SK-N-SH (cell line): ENCODE measurements at regions not wholly inside any gene's neighbourhood (a gene's known extent, or its start where the extent isn't known, plus 50 kb on each side); places are given as distances from the start of the nearest gene placed in this dataset.

Experiments
- CTCF ChIA-PET: fragments of 300-600, 350-600 bp; formaldehyde crosslinking; extraction: SDS; loops from one replicate; lab custom pipeline; 2021; lab: Yijun Ruan, JAX
- POLR2A ChIA-PET: fragments of 350-600 bp; sonication (Branson Sonifier 250); formaldehyde crosslinking; extraction: SDS; loops from one replicate; lab custom pipeline; 2020; ENCODE audit warnings: antibody characterized with exemption, inconsistent platforms; lab: Yijun Ruan, JAX
- DNase-seq: peaks from one replicate; pipeline ENCODE4 v3.0.0; 2012
- H2AFZ ChIP-seq: fragments of 200-600 bp; sonication (generic); 2 replicates; pipeline ENCODE4 v1.8.1; 2016; ENCODE audit warnings: antibody characterized with exemption, mild to moderate bottlenecking, low read depth
- H3F3A ChIP-seq: fragments of 200-600 bp; sonication (generic); replicated peaks from 2 replicates; pipeline ENCODE3; 2016; ENCODE audit warnings: antibody characterized with exemption, mild to moderate bottlenecking; ENCODE audit not compliant: insufficient read depth
- H3K27ac ChIP-seq, 2 experiments: fragments of 200-500 bp in 1 of 2; fragments of 200-600 bp in 1 of 2; sonication (Bioruptor generic) in 1 of 2; sonication (generic), shearing (Covaris generic) in 1 of 2; 2 replicates each; pipeline versions ENCODE4 v1.5.1 to v1.6.1; 2014 to 2016; ENCODE audit warnings: low read depth in 2 of 2, inconsistent platforms in 1 of 2, low read length in 1 of 2, mild to moderate bottlenecking in 1 of 2, mixed read lengths in 1 of 2
- H3K27me3 ChIP-seq: fragments of 200-600 bp; sonication (generic), shearing (Covaris generic); 2 replicates; pipeline ENCODE4 v1.6.1; 2016; ENCODE audit warnings: mixed run types; ENCODE audit not compliant: insufficient read depth
- H3K36me3 ChIP-seq, 2 experiments: fragments of 200-500 bp in 1 of 2; fragments of 200-600 bp in 1 of 2; sonication (Bioruptor generic) in 1 of 2; sonication (generic) in 1 of 2; replicated peaks in 1 of 2; 2 replicates each; pipeline versions ENCODE3 to v1.5.1; 2014 to 2016; ENCODE audit warnings: low read length in 1 of 2, mild to moderate bottlenecking in 1 of 2; ENCODE audit not compliant: insufficient read depth in 2 of 2, control insufficient read depth in 1 of 2
- H3K4me1 ChIP-seq, 2 experiments: fragments of 200-500 bp in 1 of 2; fragments of 200-600 bp in 1 of 2; sonication (Bioruptor generic) in 1 of 2; sonication (generic), shearing (Covaris generic) in 1 of 2; 2 replicates each; pipeline versions ENCODE4 v1.5.1 to v1.6.1; 2014 to 2016; ENCODE audit warnings: low read depth in 1 of 2, low read length in 1 of 2, mixed run types in 1 of 2; ENCODE audit not compliant: insufficient read depth in 2 of 2, control insufficient read depth in 1 of 2
- H3K4me2 ChIP-seq: fragments of 200-600 bp; sonication (generic), shearing (Covaris generic); 2 replicates; pipeline ENCODE4 v1.6.1; 2017; ENCODE audit warnings: mixed run types
- H3K4me3 ChIP-seq, 2 experiments: fragments of 200-500 bp in 1 of 2; fragments of 200-600 bp in 1 of 2; sonication (Bioruptor generic) in 1 of 2; sonication (generic), shearing (Covaris generic) in 1 of 2; 2 replicates each; pipeline versions ENCODE4 v1.5.1 to v1.8.1; 2014 to 2016; ENCODE audit warnings: low read depth in 2 of 2, inconsistent platforms in 1 of 2, low read length in 1 of 2, mild to moderate bottlenecking in 1 of 2, mixed read lengths in 1 of 2, moderate library complexity in 1 of 2
- H3K79me2 ChIP-seq: fragments of 200-600 bp; sonication (generic); 2 replicates; pipeline ENCODE4 v1.8.1; 2017; ENCODE audit warnings: mild to moderate bottlenecking; ENCODE audit not compliant: insufficient read depth
- H3K9ac ChIP-seq: fragments of 200-600 bp; sonication (generic); 2 replicates; pipeline ENCODE4 v1.6.1; 2017; ENCODE audit warnings: mixed run types
- H3K9me2 ChIP-seq: fragments of 200-600 bp; sonication (generic); 2 replicates; pipeline ENCODE4 v1.6.1; 2017; ENCODE audit warnings: mixed run types
- H3K9me3 ChIP-seq: fragments of 200-600 bp; sonication (generic); 2 replicates; pipeline ENCODE4 v1.6.1; 2017; ENCODE audit warnings: mixed run types, mild to moderate bottlenecking, moderate library complexity
- H4K20me1 ChIP-seq: fragments of 200-600 bp; sonication (generic); 2 replicates; pipeline ENCODE4 v1.6.1; 2017; ENCODE audit warnings: mild to moderate bottlenecking, mixed run types; ENCODE audit not compliant: insufficient read depth
- CHD2 ChIP-seq: fragments of 150-350 bp; IDR thresholded peaks from 2 replicates; pipeline ENCODE4 v1.6.1; 2018; ENCODE audit warnings: low read length; ENCODE audit not compliant: partially characterized antibody
- CTCF ChIP-seq: fragments of 200-600 bp; sonication (generic); IDR thresholded peaks from 2 replicates; pipeline ENCODE4 v1.6.1; 2017; ENCODE audit warnings: antibody characterized with exemption, mild to moderate bottlenecking, moderate library complexity
- FOSL2 ChIP-seq: IDR thresholded peaks from 2 replicates; pipeline ENCODE4 v1.4.0; 2012; ENCODE audit warnings: low read depth, mild to moderate bottlenecking, moderate library complexity, borderline replicate concordance
- FOXJ3 ChIP-seq: sonication (generic); formaldehyde crosslinking; IDR thresholded peaks from 2 replicates; pipeline ENCODE4 v1.5.1; 2020; ENCODE audit warnings: mild to moderate bottlenecking, missing genetic modification reagents
- FOXM1 ChIP-seq: IDR thresholded peaks from 2 replicates; pipeline ENCODE4 v1.4.0; 2012; ENCODE audit warnings: low read depth, mild to moderate bottlenecking
- GATA2 ChIP-seq: sonication (generic); formaldehyde crosslinking; IDR thresholded peaks from 2 replicates; pipeline ENCODE4 v1.5.0; 2020; ENCODE audit warnings: mild to moderate bottlenecking, missing genetic modification reagents
- POLR2AphosphoS5 ChIP-seq: IDR thresholded peaks from 2 replicates; pipeline ENCODE4 v1.6.1; 2012; ENCODE audit warnings: low read depth, low read length
- RAD21 ChIP-seq: IDR thresholded peaks from 2 replicates; pipeline ENCODE4 v1.6.1; 2012; ENCODE audit warnings: mild to moderate bottlenecking, low read length
- RFX5 ChIP-seq: IDR thresholded peaks from 2 replicates; pipeline ENCODE4 v1.6.1; 2012; ENCODE audit warnings: mild to moderate bottlenecking, improper control_type of control experiment, low read length
- SIN3A ChIP-seq: IDR thresholded peaks from 2 replicates; pipeline ENCODE4 v1.6.1; 2012; ENCODE audit warnings: low read depth, mild to moderate bottlenecking, low read length, moderate library complexity, borderline replicate concordance
- SMC3 ChIP-seq: IDR thresholded peaks from 2 replicates; pipeline ENCODE4 v1.6.1; 2012; ENCODE audit warnings: low read depth, low read length, improper control_type of control experiment
- USF2 ChIP-seq: fragments of 150-350 bp; IDR thresholded peaks from 2 replicates; pipeline ENCODE4 v1.6.1; 2017; ENCODE audit warnings: antibody characterized with exemption, low read length, low read depth, borderline replicate concordance
- YY1 ChIP-seq: IDR thresholded peaks from 2 replicates; pipeline ENCODE4 v1.4.0; 2012; ENCODE audit warnings: low read depth, mild to moderate bottlenecking
- ZBTB33 ChIP-seq: IDR thresholded peaks from 2 replicates; pipeline ENCODE4 v1.4.0; 2012; ENCODE audit warnings: low read depth, borderline replicate concordance
- WGBS: methylation state at CpG from one replicate; pipeline ENCODE4 v1.1.6; 2017; ENCODE audit warnings: low lambda C conversion rate; 5-methylcytosine and 5-hydroxymethylcytosine counted together
- TF ChIP-seq, protein P1 (sequence below): IDR thresholded peaks from 2 replicates; pipeline ENCODE4 v1.4.0; 2012; ENCODE audit warnings: low read depth, borderline replicate concordance

DNA sequence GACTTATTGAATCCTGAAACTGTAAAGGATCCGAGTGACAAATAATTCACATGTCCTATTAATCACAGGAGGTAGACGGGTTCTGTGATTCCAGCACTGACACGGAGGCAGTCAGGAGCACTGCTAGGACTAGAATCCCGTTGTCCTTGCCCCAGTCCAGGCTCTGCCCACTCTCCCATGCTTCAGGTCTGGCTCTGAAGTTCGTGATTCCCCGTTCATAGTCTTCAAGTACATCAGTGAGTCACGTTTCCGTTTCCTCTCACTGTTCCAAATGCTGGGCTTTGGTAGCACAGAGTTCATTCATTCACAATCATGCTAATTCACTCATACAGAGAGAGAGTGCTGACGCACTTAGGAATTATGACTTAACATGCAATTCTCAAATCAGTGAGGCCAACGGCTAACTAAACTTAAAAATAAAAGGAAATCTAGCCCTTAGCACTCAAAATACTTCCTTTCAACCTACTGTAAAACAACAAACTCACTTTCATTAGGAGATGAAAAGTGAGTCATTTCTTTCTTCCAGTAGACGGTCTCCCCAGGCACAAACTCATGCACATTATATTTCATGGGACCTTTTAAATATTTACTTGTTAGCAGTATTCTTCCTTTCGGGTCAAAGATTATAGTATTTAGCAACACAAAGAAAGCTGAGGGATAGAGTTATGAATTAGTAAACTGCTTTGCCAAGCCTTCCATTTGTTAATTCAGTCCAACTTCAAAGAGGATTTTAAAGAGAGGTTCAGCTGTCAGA is 94.0 kb upstream of the NHSL1 start (continued):
- TF ChIP-seq CTCF, result no peak
- TF ChIP-seq SMC3, result no peak

DNA sequence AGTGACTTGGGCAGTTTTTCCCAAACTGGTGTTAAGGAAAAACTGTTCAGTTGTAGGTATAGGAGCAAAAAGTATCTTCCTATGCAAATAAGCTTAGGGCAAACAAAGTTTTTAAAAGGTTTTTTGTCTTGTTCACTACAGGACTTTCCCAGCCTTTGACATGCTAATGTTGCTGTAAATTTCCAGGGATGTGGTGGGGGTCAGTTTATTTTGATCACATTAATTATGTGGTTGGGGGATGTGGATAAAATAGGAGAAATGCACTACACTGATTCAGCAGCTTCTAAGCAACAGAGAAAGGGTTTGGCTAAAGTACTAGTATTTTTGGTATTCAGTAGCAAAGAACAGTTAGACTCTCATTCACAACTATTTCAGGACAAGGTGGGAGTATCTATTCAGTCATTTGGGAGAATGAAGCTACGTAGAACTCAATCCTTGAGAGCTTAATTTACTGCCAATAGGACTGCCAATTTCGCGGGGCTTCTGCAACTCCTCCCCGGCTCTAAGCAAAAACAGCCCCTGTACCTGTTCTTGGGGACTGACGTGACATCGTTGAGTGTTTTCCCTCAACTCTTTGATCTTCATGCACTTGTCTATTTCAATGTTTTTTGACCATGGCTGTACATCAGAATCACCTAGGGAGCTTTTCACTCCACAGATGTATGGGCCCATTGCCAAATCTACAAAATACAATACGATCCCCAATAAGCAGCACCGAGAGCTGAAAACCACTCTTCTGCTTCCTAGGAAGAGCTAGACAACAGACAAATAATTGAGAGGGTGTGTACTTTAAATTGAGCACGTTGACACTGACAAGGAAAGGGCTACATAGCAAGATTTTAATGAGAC is 94.8 kb upstream of the NHSL1 start:
- Histone ChIP-seq H3K79me2 (no peaks in the 10 kb centered on the region), H3K9ac (no peak overlapping the region; the same call in 1 of the 2 replicates), H3K9me3 (no peaks in the 10 kb centered on the region), H3K4me1 (peaks cover 0 to 11% of the 10 kb centered on the region in 2 experiments; a peak in 1 of 4 replicates), H3K4me2 (peak overlapping the region; percentile 68; the same call in 1 of the 2 replicates), H4K20me1 (no peaks in the 10 kb centered on the region), H3K27me3 (no peaks in the 10 kb centered on the region), H3K36me3 (no peaks in the 10 kb centered on the region), H3K9me2 (no peaks in the 10 kb centered on the region), H2AFZ (peak overlapping the region; percentile 92), H3K4me3 (no peak overlapping the region), H3F3A (peaks cover 13% of the 10 kb centered on the region), H3K27ac (peak overlapping the region in 1 of 2 experiments; percentile 83; a peak in 2 of 4 replicates)
- 74% methylated on average over 9 of the region's 9 CpGs for WGBS
- ChIA-PET CTCF (interaction anchor here (1.2 to 3.4 kb wide), 3 partner anchors 74 to 478 kb away, joined by 3 to 11 read pairs (median 4); no protein-coding TSS in a partner anchor), POLR2A (no interaction called here)
- no peak for DNase-seq
- no peak for TF ChIP-seq SIN3A
- no peak for TF ChIP-seq RFX5
- TF ChIP-seq, protein P1, sequence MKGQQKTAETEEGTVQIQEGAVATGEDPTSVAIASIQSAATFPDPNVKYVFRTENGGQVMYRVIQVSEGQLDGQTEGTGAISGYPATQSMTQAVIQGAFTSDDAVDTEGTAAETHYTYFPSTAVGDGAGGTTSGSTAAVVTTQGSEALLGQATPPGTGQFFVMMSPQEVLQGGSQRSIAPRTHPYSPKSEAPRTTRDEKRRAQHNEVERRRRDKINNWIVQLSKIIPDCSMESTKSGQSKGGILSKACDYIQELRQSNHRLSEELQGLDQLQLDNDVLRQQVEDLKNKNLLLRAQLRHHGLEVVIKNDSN, result no peak
- no peak for TF ChIP-seq FOXJ3 (CRISPR knock-in tag)
- no peak for TF ChIP-seq RAD21
- TF ChIP-seq YY1, result no peak
- no peak for TF ChIP-seq CHD2
- no peak for TF ChIP-seq FOXM1
- TF ChIP-seq FOSL2, result no peak
- TF ChIP-seq ZBTB33, result no peak
- no peak for TF ChIP-seq USF2
- no peak for TF ChIP-seq GATA2
- no peak for TF ChIP-seq POLR2AphosphoS5
